HepG2 (cell line): ENCODE measurements at regions not wholly inside any gene's neighbourhood (a gene's known extent, or its start where the extent isn't known, plus 50 kb on each side); places are given as distances from the start of the nearest gene placed in this dataset.

Source experiments
- AKNA ChIP-seq: sonication (generic); formaldehyde crosslinking; IDR thresholded peaks from 2 replicates; pipeline ENCODE4 v1.4.0; 2020; ENCODE audit warnings: missing genetic modification reagents, borderline replicate concordance
- CAMTA2 ChIP-seq: sonication (generic); formaldehyde crosslinking; IDR thresholded peaks from 2 replicates; pipeline ENCODE4 v1.4.0; 2020; ENCODE audit warnings: mild to moderate bottlenecking, missing genetic modification reagents, borderline replicate concordance
- CENPBD1 ChIP-seq: sonication (generic); formaldehyde crosslinking; IDR thresholded peaks from 2 replicates; pipeline ENCODE4 v1.8.0; 2022; ENCODE audit warnings: missing genetic modification reagents, low read depth, mild to moderate bottlenecking, borderline replicate concordance
- KDM1A ChIP-seq: IDR thresholded peaks from 2 replicates; pipeline ENCODE4 v1.6.1; 2016; ENCODE audit warnings: missing compliant biosample characterization
- KDM3A ChIP-seq: IDR thresholded peaks from 2 replicates; pipeline ENCODE4 v1.6.1; 2018; ENCODE audit warnings: low read depth, missing compliant biosample characterization
- KDM5B ChIP-seq: sonication (generic); formaldehyde crosslinking; IDR thresholded peaks from 2 replicates; pipeline ENCODE4 v1.4.0; 2020; ENCODE audit warnings: missing genetic modification reagents, mild to moderate bottlenecking, borderline replicate concordance
- KLF9 ChIP-seq: IDR thresholded peaks from 2 replicates; pipeline ENCODE4 v1.6.1; 2016; ENCODE audit warnings: low read depth
- LCORL ChIP-seq, 2 experiments: fragments of 450-650 bp in 1 of 2; sonication (generic) in 1 of 2; formaldehyde crosslinking in 1 of 2; IDR thresholded peaks; 2 replicates each; pipeline versions ENCODE4 v1.5.0 to v1.6.1; 2017 to 2020; ENCODE audit warnings: antibody characterized with exemption in 1 of 2, missing genetic modification reagents in 1 of 2
- MED8 ChIP-seq: sonication (generic); formaldehyde crosslinking; IDR thresholded peaks from 2 replicates; pipeline ENCODE4 v1.8.1; 2023; ENCODE audit warnings: mild to moderate bottlenecking, missing genetic modification reagents; ENCODE audit not compliant: insufficient replicate concordance
- NRL ChIP-seq: sonication (generic); formaldehyde crosslinking; IDR thresholded peaks from 2 replicates; pipeline ENCODE4 v1.5.0; 2020; ENCODE audit warnings: missing genetic modification reagents, mild to moderate bottlenecking, moderate library complexity, borderline replicate concordance
- PTBP1 ChIP-seq: fragments of 200-400 bp; formaldehyde crosslinking; IDR thresholded peaks from 2 replicates; pipeline ENCODE4 v1.6.1; 2018; ENCODE audit warnings: low read length, low read depth; ENCODE audit not compliant: poor library complexity, severe bottlenecking
- RNF219 ChIP-seq: sonication (generic); formaldehyde crosslinking; IDR thresholded peaks from 2 replicates; pipeline ENCODE4 v1.5.0; 2020; ENCODE audit warnings: mild to moderate bottlenecking, missing genetic modification reagents
- TGIF2 ChIP-seq: IDR thresholded peaks from 2 replicates; pipeline ENCODE4 v1.6.1; 2016; ENCODE audit warnings: control low read depth, missing compliant biosample characterization
- ZNF484 ChIP-seq: sonication (generic); formaldehyde crosslinking; IDR thresholded peaks from 2 replicates; pipeline ENCODE4 v1.5.1; 2020; ENCODE audit warnings: mild to moderate bottlenecking, low read depth, missing genetic modification reagents, borderline replicate concordance
- ZNF720 ChIP-seq: sonication (generic); formaldehyde crosslinking; IDR thresholded peaks from 2 replicates; pipeline ENCODE4 v1.4.0; 2020; ENCODE audit warnings: missing genetic modification reagents
- TF ChIP-seq, protein P1 (sequence below): sonication (generic); formaldehyde crosslinking; IDR thresholded peaks from 2 replicates; pipeline ENCODE4 v1.4.0; 2020; ENCODE audit warnings: mild to moderate bottlenecking, missing genetic modification reagents
- TF ChIP-seq, protein P2 (sequence below): sonication (generic); formaldehyde crosslinking; IDR thresholded peaks from 2 replicates; pipeline ENCODE4 v1.5.1; 2020; ENCODE audit warnings: missing genetic modification reagents, mild to moderate bottlenecking, borderline replicate concordance

GRCh38 chr6:137808836-137809315 lies 58.2 kb upstream of the TNFAIP3 start (continued):
- TF ChIP-seq, protein P1, sequence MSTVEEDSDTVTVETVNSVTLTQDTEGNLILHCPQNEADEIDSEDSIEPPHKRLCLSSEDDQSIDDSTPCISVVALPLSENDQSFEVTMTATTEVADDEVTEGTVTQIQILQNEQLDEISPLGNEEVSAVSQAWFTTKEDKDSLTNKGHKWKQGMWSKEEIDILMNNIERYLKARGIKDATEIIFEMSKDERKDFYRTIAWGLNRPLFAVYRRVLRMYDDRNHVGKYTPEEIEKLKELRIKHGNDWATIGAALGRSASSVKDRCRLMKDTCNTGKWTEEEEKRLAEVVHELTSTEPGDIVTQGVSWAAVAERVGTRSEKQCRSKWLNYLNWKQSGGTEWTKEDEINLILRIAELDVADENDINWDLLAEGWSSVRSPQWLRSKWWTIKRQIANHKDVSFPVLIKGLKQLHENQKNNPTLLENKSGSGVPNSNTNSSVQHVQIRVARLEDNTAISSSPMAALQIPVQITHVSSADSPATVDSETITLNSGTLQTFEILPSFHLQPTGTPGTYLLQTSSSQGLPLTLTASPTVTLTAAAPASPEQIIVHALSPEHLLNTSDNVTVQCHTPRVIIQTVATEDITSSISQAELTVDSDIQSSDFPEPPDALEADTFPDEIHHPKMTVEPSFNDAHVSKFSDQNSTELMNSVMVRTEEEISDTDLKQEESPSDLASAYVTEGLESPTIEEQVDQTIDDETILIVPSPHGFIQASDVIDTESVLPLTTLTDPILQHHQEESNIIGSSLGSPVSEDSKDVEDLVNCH: no peak
- TF ChIP-seq KDM3A: no peak
- TF ChIP-seq TGIF2 (CRISPR knock-in tag): 0 out of 2 replicates have a peak, but pooled peaks have one; percentile 22
- no peak for TF ChIP-seq AKNA
- TF ChIP-seq ZNF720 (CRISPR knock-in tag): no peak
- no peak for TF ChIP-seq MED8 (CRISPR knock-in tag)
- TF ChIP-seq LCORL (IDR thresholded peaks at IDR 0.05): no peak
- TF ChIP-seq LCORL (CRISPR knock-in tag; IDR thresholded peaks at IDR 0.05): 0 out of 2 replicates have a peak, but pooled peaks have one; percentile 41
- TF ChIP-seq, protein P2, sequence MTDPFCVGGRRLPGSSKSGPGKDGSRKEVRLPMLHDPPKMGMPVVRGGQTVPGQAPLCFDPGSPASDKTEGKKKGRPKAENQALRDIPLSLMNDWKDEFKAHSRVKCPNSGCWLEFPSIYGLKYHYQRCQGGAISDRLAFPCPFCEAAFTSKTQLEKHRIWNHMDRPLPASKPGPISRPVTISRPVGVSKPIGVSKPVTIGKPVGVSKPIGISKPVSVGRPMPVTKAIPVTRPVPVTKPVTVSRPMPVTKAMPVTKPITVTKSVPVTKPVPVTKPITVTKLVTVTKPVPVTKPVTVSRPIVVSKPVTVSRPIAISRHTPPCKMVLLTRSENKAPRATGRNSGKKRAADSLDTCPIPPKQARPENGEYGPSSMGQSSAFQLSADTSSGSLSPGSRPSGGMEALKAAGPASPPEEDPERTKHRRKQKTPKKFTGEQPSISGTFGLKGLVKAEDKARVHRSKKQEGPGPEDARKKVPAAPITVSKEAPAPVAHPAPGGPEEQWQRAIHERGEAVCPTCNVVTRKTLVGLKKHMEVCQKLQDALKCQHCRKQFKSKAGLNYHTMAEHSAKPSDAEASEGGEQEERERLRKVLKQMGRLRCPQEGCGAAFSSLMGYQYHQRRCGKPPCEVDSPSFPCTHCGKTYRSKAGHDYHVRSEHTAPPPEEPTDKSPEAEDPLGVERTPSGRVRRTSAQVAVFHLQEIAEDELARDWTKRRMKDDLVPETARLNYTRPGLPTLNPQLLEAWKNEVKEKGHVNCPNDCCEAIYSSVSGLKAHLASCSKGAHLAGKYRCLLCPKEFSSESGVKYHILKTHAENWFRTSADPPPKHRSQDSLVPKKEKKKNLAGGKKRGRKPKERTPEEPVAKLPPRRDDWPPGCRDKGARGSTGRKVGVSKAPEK: no peak
- TF ChIP-seq KDM5B (CRISPR knock-in tag): no peak; the same call in 1 of the 2 replicates
- no peak for TF ChIP-seq RNF219 (CRISPR knock-in tag)
- TF ChIP-seq CENPBD1 (CRISPR knock-in tag): no peak
- TF ChIP-seq KDM1A (CRISPR knock-in tag): no peak; the same call in 1 of the 2 replicates
- TF ChIP-seq NRL (CRISPR knock-in tag): no peak
- TF ChIP-seq KLF9 (CRISPR knock-in tag): no peak
- TF ChIP-seq ZNF484: no peak
- TF ChIP-seq CAMTA2 (CRISPR knock-in tag): no peak
- TF ChIP-seq PTBP1: no peak
